Natural killer cell treated with Interleukin-12 subunit alpha and Interleukin-12 subunit beta and Interleukin-15 and Interleukin-18, amount 100 ng/mL, for 72 hours (primary cell): ENCODE measurements at regions not wholly inside any gene's neighbourhood (a gene's known extent, or its start where the extent isn't known, plus 50 kb on each side); places are given as distances from the start of the nearest gene placed in this dataset.
A peak's percentile ranks its signal among the peaks of the same experiment; 100 is the strongest.
"Not testable (repeated sequence)": the region's sequence is repeated elsewhere in the genome, so short reads cannot be mapped to it uniquely, and the experiment has no call there.

Source experiments
- ATAC-seq, 2 donors: fragments of 150-1000 bp; cut with Tn5 transposase in 1 of 2; sonication (Bioruptor Pico), chemical (Tn5 transposase) in 1 of 2; 2 replicates each; pipeline ENCODE4 v1.10.0; 2021
- DNase-seq: peaks from one replicate; pipeline ENCODE4 v3.0.0; 2022; ENCODE audit warnings: low spot score
- H3K27ac Mint-ChIP-seq, 2 donors: 1 replicate in 1 of 2; 2 replicates in 1 of 2; pipeline ENCODE4 v1.8.0; 2022; ENCODE audit warnings: mixed read lengths in 2 of 2, mild to moderate bottlenecking in 1 of 2, moderate library complexity in 1 of 2
- H3K27me3 Mint-ChIP-seq, 2 donors: 1 replicate in 1 of 2; 2 replicates in 1 of 2; pipeline ENCODE4 v1.8.0; 2022; ENCODE audit warnings: mixed read lengths in 2 of 2
- H3K36me3 Mint-ChIP-seq: one replicate; pipeline ENCODE4 v1.8.0; 2022; ENCODE audit warnings: mixed read lengths
- H3K4me1 Mint-ChIP-seq, 2 donors: 1 replicate in 1 of 2; 2 replicates in 1 of 2; pipeline ENCODE4 v1.8.0; 2022; ENCODE audit warnings: low read depth in 2 of 2, mixed read lengths in 2 of 2, mild to moderate bottlenecking in 1 of 2
- H3K4me3 Mint-ChIP-seq: one replicate; pipeline ENCODE4 v1.8.0; 2022; ENCODE audit warnings: mixed read lengths
- H3K9me3 Mint-ChIP-seq: 2 replicates; pipeline ENCODE4 v1.8.0; 2022; ENCODE audit warnings: mixed read lengths

DNA sequence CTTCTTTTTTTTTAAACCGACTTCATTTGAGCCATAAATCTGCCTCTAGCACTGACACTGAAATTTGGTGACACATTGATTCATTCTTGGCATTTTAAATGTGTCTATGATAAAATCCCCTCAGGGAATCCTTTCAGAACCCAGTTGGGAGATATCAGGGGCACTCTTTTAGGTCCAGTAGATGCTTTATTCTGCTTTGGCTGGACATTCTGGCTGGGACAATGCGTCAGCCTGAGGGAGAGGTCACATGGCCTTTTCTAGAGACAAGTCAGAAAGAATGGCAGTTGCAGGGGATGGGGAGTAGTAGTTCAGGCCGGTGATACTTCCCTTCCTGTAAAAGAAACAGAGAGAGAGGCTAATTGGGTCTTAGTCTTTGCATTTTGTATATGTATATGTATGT, 63.1 kb downstream of the TRIM43 start:
- H3K27me3 Mint-ChIP-seq: peaks cover 3 to 13% of the 10 kb centered on the region in 2 donors
- not testable (repeated sequence) for H3K27ac Mint-ChIP-seq, ATAC-seq, H3K9me3 Mint-ChIP-seq, H3K36me3 Mint-ChIP-seq, H3K4me3 Mint-ChIP-seq, H3K4me1 Mint-ChIP-seq, DNase-seq

DNA sequence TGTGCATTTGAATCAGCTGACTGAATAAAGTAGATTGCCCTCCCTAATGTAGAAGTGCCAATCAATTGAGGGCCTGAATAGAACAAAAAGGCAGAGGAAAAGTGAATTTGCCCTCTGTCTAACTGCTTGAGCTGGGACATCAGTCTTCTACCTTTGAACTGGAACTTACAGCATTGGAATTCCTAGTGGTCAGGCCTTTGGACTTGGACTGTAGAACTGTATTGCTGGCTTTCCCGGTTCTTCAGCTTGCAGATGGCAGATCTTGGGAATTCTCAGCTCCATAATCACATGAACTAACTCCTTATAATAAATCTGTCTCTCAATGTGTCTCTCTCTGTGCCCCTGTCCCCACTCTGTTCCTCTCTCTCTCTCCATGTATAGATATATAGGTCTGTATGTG, 64.8 kb downstream of the TRIM43 start:
- not testable (repeated sequence) for H3K36me3 Mint-ChIP-seq

DNA sequence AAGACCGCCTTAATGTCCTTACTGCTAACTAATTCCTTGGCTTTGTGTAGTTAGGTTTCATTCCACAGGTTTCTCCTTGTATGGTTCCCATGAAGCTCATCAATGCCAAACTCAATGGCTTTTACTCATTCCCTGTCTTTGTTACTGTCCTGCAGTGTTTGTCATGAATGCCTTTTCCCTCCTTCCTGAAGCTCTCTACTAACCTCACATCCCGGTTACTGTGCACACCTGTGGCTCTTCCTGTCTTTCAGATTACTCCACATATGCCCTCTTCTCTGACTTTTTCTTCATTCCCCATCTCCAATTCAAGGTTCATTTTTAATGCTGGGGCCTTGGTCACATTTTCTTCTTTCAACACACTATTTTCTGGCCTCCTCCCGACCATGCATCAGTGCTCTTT, 66.1 kb downstream of the TRIM43 start:
- not testable (repeated sequence) for ATAC-seq, H3K4me1 Mint-ChIP-seq, DNase-seq, H3K9me3 Mint-ChIP-seq, H3K36me3 Mint-ChIP-seq, H3K4me3 Mint-ChIP-seq, H3K27ac Mint-ChIP-seq
- peaks cover 6 to 13% of the 10 kb centered on the region in 2 donors for H3K27me3 Mint-ChIP-seq

More for the DNA sequence above, 64.8 kb downstream of the TRIM43 start:
- not testable (repeated sequence) for H3K4me3 Mint-ChIP-seq, H3K27ac Mint-ChIP-seq, H3K9me3 Mint-ChIP-seq, DNase-seq, ATAC-seq, H3K4me1 Mint-ChIP-seq
- peaks cover 5 to 13% of the 10 kb centered on the region in 2 donors for H3K27me3 Mint-ChIP-seq

DNA sequence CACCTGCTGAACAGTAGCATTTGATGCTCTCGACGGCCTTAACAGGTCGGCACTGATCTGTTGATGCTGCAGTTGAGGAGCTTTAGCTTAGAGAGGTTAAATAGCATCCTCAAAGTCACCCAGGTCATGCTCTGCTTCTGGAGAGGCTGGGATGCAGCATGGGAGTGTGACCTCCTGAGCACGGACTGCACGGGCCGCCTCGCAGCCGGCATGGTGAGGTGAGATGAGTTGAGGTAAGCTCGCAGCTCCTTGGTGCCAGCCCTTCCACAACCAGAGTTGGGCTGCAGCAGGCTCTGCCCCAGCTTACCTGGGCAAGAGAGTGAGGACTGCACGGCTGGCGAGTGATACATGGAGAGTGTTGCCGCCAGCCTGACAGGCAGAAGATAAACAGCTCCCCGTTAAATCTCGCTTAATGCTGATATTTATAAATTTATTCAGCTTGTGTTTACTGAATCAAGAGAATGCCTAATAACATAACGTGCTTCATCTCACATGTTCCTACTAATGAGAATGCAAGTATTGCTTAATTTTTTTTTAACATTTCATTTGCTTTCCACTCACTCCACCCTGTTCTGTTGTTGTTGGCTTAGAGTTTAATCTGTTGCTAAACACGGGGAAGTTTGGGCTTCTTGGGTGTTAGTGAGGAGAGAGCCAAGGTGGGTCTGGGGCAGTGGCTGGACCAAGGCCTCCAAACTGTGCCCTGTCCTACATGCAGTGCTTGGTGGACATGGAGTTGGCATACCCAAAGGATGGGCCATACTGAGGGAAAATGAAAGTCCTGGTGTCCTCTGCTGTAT, 69.2 kb downstream of the TRIM43 start:
- H3K4me1 Mint-ChIP-seq, DNase-seq, H3K27ac Mint-ChIP-seq, H3K36me3 Mint-ChIP-seq, H3K4me3 Mint-ChIP-seq, ATAC-seq, H3K9me3 Mint-ChIP-seq: not testable (repeated sequence)
- peaks cover 12 to 16% of the 10 kb centered on the region in 2 donors for H3K27me3 Mint-ChIP-seq

DNA sequence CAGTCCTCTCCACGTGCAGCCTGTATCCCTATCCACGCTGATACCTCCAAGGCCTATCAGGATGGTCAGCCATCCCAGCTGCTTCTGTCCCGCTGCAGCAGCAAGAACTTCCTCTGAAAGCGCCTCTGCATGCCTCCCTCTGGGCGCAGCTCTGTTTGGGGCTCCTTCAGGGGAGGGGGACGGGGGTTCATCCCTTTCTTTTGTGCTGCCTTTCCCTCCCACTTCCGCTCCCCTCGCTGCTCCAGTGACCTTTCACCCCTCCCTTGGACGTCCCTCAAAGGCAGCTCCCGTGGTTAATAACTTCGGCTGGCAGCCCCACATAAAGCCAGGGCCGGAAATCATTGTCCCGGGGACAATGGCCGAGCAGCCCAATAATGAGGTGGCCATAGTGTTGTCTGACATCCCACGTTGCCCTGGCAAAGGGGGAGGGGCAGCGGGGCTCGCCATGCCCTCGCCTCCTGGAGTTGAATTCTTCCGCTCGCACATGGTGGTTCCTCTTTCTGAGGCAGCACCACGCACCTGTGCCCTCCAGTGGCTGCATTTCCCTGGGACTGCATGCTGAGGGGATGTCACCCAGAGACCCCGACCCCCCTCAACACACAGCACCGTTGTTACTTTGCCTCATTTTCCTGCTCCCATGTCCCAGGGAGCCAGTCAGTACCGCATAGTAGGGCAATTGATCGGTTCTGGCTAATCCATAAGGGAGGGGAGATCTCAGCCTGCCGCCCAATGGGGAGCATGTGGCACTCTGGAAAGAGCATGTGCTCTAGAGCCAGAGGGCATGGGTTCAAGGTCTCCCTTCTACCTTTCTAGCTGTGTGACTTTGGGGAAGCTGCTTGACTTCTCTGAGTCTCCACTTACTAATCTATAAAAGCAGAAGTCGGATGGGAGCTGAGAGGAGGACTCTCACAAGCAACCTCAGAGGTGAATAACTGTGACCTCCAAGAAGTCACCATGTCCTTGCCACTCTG, 72.0 kb downstream of the TRIM43 start:
- not testable (repeated sequence) for H3K27ac Mint-ChIP-seq, H3K4me1 Mint-ChIP-seq, H3K4me3 Mint-ChIP-seq, ATAC-seq, H3K9me3 Mint-ChIP-seq, DNase-seq, H3K36me3 Mint-ChIP-seq
- H3K27me3 Mint-ChIP-seq: peaks cover 22% of the 10 kb centered on the region in 2 donors

DNA sequence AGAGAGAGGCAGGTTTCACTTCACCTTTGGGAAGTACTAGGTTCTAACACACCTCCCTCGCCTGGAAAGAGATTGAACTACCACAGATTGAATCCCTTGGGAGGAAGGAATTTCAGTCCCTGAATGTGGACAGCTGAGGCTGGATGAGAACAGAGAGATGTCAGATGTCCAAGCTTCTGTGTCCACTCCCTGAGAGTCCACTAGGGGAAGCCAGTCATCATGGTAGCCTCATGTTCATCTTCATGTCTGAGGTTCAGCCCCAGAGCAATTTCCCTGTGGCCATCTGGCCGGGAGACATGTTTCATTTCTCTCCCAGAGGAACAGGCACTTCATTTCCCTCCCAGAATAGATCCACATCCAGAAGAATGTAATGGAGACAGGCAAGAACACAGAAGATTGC, 74.8 kb downstream of the TRIM43 start:
- not testable (repeated sequence) for H3K9me3 Mint-ChIP-seq, H3K4me3 Mint-ChIP-seq, H3K27ac Mint-ChIP-seq, H3K36me3 Mint-ChIP-seq, H3K4me1 Mint-ChIP-seq, ATAC-seq, DNase-seq
- H3K27me3 Mint-ChIP-seq: peaks cover 22 to 35% of the 10 kb centered on the region in 2 donors

DNA sequence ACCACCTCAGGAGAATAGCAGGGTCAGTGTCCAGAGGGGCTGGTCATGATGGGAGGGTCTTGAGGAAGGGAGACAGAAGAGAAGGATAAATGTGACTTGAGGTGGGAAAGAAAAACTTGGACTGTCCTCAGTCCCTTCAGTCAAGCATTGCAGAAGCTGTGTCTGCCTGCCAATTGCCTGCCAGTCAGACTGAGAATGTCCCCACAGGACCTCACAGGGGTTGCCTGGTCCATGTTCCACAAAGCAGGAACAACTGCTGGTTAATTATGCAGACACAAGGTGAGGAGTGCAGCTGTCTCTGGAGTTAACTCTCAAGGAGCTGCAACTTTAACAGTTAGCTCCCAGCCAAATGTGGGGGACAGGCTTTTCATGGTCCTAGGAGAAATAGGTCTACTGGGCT, 75.7 kb downstream of the TRIM43 start:
- Mint-ChIP-seq H3K9me3 (no peaks in the 10 kb centered on the region), H3K36me3 (no peaks in the 10 kb centered on the region), H3K4me3 (no peak overlapping the region), H3K27me3 (peaks cover 19 to 35% of the 10 kb centered on the region in 2 donors), H3K27ac (no peak overlapping the region), H3K4me1 (no peaks in the 10 kb centered on the region)
- no peak for ATAC-seq
- no peak for DNase-seq

DNA sequence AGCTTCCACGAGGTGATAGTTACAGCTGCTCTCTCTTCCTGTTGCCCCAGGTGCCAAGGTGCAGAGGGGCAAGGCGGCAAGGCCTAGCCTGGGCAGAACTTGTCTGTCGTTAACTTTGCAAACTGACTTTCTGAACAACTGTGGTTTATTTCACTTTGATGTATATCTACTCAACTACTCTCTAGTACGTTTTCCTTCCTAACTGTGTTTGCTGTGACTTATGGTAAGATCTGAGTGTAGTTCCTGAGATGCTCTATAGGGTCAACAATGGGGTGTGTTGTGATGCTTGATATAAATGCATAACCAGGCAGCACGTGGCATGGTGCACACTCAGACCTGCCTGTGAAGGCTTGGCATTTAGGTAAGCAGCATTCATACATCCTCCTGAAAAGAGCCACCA, 77.1 kb downstream of the TRIM43 start:
- DNase-seq, H3K36me3 Mint-ChIP-seq: not testable (repeated sequence)
- peak in 1 of 2 donors; percentile 41 for ATAC-seq

DNA sequence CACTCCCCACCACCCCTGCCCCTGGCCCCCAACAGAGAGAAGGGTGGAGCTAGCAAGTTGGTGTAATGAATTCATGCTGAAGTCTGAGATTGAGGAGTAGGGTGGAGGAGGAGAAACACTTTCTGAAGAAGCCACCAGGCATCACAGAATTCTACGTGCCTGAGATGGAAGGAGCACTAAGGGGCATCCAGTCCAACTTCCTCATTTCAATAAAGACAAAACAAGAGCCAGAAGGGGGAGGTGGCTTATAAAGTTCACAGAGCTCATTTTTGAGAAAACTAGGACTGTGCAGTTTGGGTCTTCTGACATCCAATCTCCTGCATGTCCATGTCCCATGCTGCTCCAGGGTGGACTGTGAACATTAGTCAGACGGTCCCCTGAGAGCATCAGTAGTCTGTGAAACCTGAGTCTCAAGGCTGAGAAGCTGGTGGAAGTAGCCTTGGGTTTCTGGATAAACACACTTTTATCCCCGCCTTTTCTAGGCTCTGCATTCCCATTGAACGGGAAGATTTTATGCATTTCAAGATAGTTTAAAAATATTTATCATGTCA, 77.7 kb downstream of the TRIM43 start:
- ATAC-seq (no peak), DNase-seq (no peak)
- Mint-ChIP-seq H3K4me3 (no peak overlapping the region), H3K9me3 (no peaks in the 10 kb centered on the region), H3K27me3 (peaks cover 23 to 49% of the 10 kb centered on the region in 2 donors), H3K27ac (no peak overlapping the region), H3K36me3 (no peaks in the 10 kb centered on the region), H3K4me1 (no peaks in the 10 kb centered on the region)

More for the DNA sequence above, 77.1 kb downstream of the TRIM43 start:
- H3K27me3 Mint-ChIP-seq: peaks cover 24 to 45% of the 10 kb centered on the region in 2 donors
- not testable (repeated sequence) for H3K27ac Mint-ChIP-seq, H3K4me1 Mint-ChIP-seq, H3K9me3 Mint-ChIP-seq, H3K4me3 Mint-ChIP-seq

DNA sequence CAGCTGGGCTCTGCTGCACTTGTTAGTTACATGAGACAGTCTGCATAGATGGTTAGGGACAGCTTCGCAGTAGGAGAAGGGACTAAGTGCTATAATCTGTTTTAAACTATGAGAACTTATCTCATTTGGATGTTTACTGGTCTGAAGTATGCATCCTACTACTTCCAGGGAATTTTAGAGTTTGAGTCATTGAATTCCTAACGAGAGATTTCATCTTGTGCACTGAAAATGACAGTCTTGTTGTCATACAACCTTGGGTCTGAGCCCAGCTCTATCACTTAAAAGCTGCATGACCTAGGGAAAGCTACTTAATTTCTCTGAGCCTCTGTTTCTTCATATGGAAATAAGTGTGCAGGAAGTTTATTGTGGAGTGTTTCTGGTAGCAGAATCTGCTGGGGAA, 78.4 kb downstream of the TRIM43 start:
- ATAC-seq: no peak
- Mint-ChIP-seq H3K4me1 (no peaks in the 10 kb centered on the region), H3K27ac (no peak overlapping the region), H3K27me3 (peaks cover 22 to 49% of the 10 kb centered on the region in 2 donors), H3K4me3 (no peak overlapping the region), H3K36me3 (no peaks in the 10 kb centered on the region), H3K9me3 (no peaks in the 10 kb centered on the region)
- no peak for DNase-seq

DNA sequence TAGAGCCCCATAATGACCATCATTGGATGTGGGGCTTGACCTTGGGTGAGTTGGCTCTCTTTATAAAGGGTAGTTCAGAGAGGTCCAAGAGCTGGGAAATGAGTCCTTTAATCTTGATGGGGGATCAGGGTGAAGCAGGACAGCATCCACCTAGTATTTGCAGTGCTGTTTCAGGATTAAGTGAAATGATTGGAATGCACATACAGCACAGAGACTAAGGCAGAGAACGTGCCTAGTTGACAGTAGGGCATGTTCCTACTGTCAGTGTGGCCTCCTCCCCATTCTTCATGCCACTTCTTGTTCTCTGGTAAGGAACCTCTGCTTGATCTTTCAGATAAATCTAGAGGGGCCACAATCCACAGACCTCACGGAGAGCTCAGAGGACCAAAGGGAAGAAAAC, 78.9 kb downstream of the TRIM43 start:
- no peaks in the 10 kb centered on the region for H3K36me3 Mint-ChIP-seq
- H3K27me3 Mint-ChIP-seq: peaks cover 21 to 51% of the 10 kb centered on the region in 2 donors
- H3K27ac Mint-ChIP-seq: no peak overlapping the region
- H3K4me1 Mint-ChIP-seq: no peaks in the 10 kb centered on the region
- DNase-seq: no peak
- no peaks in the 10 kb centered on the region for H3K9me3 Mint-ChIP-seq
- no peak overlapping the region for H3K4me3 Mint-ChIP-seq
- ATAC-seq: no peak

DNA sequence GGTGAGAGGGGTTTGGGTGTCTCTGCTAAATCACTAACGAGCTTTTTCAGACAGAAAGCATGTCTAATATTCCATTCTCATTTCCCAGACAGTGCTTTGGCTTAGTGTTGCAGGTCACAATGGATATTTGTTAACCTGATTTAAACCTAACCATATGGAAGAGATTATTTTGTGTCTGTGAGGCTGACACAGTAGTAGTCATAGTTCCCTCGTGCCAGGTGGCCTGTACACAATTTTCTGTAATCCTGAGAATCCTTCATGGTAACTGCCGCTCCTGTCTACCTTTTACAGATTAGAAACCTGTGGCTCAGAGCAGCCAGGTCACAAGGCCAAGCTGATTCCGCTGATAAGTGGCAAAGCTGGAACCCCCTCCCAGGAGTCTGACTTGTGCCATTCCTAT, 79.4 kb downstream of the TRIM43 start:
- not testable (repeated sequence) for H3K9me3 Mint-ChIP-seq, DNase-seq, H3K27ac Mint-ChIP-seq

DNA sequence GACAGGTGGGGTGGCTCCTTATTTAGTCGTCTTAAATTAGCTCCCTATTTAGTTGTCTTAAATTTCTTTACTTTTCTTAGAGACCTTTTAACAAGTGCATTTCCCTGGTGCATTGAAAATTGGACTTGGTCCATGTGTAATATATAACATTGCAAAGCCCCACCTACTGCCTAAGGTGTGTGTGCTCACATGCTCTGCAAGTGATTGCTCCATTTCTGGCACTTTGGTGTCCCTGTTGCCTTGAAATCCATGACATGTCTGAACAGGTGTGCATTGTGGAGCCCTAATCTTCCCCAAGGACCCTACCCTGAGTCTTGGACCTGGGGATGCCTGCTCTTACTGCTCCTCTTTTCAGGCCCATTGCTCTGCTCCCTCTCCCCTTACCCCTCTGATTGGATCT, 80.2 kb downstream of the TRIM43 start:
- not testable (repeated sequence) for H3K4me3 Mint-ChIP-seq, H3K4me1 Mint-ChIP-seq, H3K27ac Mint-ChIP-seq, H3K36me3 Mint-ChIP-seq, DNase-seq, ATAC-seq, H3K9me3 Mint-ChIP-seq
- H3K27me3 Mint-ChIP-seq: peaks cover 20 to 43% of the 10 kb centered on the region in 2 donors

More for the DNA sequence above, 79.4 kb downstream of the TRIM43 start:
- peaks cover 19 to 51% of the 10 kb centered on the region in 2 donors for H3K27me3 Mint-ChIP-seq
- H3K36me3 Mint-ChIP-seq, ATAC-seq, H3K4me3 Mint-ChIP-seq, H3K4me1 Mint-ChIP-seq: not testable (repeated sequence)

DNA sequence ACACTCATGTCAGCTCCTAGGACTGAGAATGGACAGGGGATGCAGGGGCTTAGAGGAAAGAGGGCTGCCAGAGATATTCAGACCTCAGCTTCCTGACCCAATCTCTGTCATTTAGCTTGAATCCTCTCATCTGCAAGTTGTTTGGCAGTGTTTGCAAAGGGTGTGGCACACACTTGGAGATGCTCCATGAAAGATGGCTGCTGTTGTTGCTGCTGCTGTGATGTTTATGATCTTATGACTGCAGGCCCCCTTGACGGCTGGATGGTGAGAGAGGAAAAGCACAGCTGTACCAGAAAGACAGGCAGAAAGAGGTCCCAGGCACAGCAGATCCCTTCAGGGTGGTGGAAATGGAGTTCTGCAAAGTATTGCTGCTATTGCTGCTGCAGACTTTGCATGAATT, 80.7 kb downstream of the TRIM43 start:
- not testable (repeated sequence) for ATAC-seq, H3K4me1 Mint-ChIP-seq, H3K9me3 Mint-ChIP-seq, DNase-seq, H3K36me3 Mint-ChIP-seq, H3K4me3 Mint-ChIP-seq, H3K27ac Mint-ChIP-seq
- peaks cover 19 to 38% of the 10 kb centered on the region in 2 donors for H3K27me3 Mint-ChIP-seq
